C4-2B (cell line): ENCODE measurements at regions not wholly inside any gene's neighbourhood (a gene's known extent, or its start where the extent isn't known, plus 50 kb on each side); places are given as distances from the start of the nearest gene placed in this dataset.

Experiments used
- H3K27ac ChIP-seq: fragments of 450-650 bp; 2 replicates; pipeline ENCODE4 v1.5.1; 2017
- ZFX ChIP-seq: fragments of 450-650 bp; IDR thresholded peaks from 2 replicates; pipeline ENCODE4 v1.6.1; 2017
- TF ChIP-seq, protein P1 (sequence below): fragments of 450-650 bp; conservative IDR thresholded peaks from 2 replicates; pipeline ENCODE4 v1.5.1; 2017; ENCODE audit warnings: mild to moderate bottlenecking

DNA sequence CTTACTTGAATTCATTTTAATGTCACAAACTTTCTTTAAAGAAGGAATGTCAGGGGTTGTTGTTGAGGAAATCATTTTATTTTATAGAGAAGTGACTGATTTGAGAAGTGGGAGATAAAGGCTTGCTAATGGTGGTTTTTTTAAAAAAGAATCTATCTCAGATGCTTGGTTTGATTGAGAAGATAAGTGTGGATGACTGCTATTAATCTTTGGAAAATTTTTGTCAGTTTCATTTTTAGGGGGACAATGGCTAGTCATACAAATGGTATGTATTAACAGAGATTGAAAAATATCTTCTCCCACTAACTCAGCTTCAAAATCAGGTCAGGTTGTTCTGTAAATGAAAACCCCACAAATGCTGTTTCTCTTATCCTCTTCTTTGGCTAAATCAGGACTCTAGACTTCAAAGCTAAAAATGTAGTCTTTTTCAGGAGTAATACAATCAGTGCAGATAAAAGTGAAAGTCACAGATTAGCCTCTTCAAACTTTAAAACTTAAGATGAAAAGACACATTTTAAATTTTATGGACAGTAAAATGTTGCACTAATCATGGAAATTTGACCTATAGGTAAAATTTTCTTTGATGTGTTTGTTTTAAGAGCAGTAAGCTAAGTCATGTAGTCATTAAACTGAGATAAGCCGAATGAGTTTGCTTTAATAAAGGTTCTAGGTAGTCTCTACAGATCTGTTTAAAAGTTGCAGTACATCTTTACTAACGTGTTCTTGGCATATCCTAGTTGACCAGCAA, 674.2 kb upstream of the VRK2 start:
- no peak for TF ChIP-seq ZFX
- H3K27ac ChIP-seq = no peak overlapping the region

DNA sequence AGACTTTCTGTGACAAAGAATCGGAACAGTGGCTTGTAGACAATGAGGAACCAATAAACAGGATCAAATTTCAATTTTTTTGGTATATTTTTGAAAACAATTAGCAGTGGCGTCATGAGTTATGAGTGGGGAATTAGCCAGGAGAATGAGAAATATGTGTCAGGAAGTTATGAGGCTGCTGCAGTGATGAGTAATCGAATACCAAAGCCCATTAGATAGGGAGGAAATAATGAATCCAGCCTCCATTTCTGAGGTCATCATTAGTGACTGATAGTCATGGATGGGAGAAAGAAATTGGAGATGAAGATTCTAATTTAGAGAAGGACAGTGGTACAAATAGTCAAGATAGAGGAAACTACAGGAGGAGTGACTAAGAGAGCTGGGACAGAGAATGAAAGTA, 673.1 kb upstream of the VRK2 start:
- TF ChIP-seq, protein P1, sequence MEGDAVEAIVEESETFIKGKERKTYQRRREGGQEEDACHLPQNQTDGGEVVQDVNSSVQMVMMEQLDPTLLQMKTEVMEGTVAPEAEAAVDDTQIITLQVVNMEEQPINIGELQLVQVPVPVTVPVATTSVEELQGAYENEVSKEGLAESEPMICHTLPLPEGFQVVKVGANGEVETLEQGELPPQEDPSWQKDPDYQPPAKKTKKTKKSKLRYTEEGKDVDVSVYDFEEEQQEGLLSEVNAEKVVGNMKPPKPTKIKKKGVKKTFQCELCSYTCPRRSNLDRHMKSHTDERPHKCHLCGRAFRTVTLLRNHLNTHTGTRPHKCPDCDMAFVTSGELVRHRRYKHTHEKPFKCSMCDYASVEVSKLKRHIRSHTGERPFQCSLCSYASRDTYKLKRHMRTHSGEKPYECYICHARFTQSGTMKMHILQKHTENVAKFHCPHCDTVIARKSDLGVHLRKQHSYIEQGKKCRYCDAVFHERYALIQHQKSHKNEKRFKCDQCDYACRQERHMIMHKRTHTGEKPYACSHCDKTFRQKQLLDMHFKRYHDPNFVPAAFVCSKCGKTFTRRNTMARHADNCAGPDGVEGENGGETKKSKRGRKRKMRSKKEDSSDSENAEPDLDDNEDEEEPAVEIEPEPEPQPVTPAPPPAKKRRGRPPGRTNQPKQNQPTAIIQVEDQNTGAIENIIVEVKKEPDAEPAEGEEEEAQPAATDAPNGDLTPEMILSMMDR = no peak
- no peak for TF ChIP-seq ZFX
- no peak overlapping the region for H3K27ac ChIP-seq

DNA sequence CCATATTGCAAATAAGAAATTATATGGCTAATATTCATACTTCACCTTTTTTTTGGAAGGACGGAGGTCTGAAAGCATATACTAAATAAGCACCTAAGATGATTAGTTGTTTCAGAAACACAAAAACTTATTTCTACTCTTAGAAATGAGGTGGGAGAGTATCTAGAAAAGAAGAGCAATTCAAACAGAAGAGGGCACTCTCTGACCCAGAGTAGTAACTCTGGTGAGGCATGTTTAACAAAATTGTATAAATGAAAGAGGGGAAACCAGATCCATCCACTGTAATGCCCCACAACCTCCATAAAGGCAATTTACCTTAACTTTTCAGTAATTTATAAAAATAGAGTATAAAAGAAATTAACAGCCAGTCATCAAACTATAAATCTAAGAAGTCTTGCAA, 669.6 kb upstream of the VRK2 start:
- H3K27ac ChIP-seq = no peak overlapping the region
- TF ChIP-seq, protein P1 = peak; percentile 39
- no peak for TF ChIP-seq ZFX

GRCh38 chr2:57386305-57386704, 660.3 kb upstream of the VRK2 start:
- TF ChIP-seq ZFX = no peak
- TF ChIP-seq, protein P1 = no peak

GRCh38 chr2:57396355-57397098, 650.1 kb upstream of the VRK2 start:
- no peak overlapping the region for H3K27ac ChIP-seq
- TF ChIP-seq ZFX = no peak
- TF ChIP-seq, protein P1 = no peak

More at GRCh38 chr2:57386305-57386704, 660.3 kb upstream of the VRK2 start:
- H3K27ac ChIP-seq = no peak overlapping the region

GRCh38 chr2:57397550-57398360, 648.9 kb upstream of the VRK2 start:
- H3K27ac ChIP-seq = no peak overlapping the region
- TF ChIP-seq, protein P1 = no peak
- TF ChIP-seq ZFX = no peak

DNA sequence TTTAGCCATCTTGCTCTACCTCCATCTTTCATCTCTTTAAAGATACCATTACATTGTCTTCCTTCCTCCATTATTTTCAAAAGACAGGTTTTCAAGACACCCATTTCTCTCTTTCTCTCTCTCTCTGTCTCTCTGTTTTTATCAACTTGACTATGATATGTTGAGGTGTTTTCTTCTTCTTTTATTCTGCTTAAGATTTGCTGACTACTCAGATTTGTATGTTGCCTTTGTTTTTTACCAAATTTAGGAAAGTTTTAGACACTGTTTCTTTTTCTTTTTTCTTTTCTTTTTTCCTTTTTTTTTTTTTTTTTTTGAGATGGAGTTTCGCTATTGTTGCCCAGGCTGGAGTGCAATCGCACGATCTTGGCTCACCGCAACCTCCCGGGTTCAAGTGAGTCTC, 647.5 kb upstream of the VRK2 start:
- TF ChIP-seq, protein P1 = no peak
- TF ChIP-seq ZFX = no peak

More for the DNA sequence above, 647.5 kb upstream of the VRK2 start:
- H3K27ac ChIP-seq = no peak overlapping the region
